B cell (primary cell): ENCODE measurements at regions not wholly inside any gene's neighbourhood (a gene's known extent, or its start where the extent isn't known, plus 50 kb on each side); places are given as distances from the start of the nearest gene placed in this dataset.

Experiments used
- ATAC-seq: fragments of 200-7000 bp; cut with Tn5 transposase; one replicate; pipeline ENCODE4 v1.10.0; 2021; ENCODE audit warnings: low read depth, mild to moderate bottlenecking, moderate number of reproducible peaks, moderate library complexity
- CTCF ChIA-PET: fragments of 350-600 bp; sonication (Branson Sonifier 250); formaldehyde crosslinking; loops from one replicate; lab custom pipeline; 2021; ENCODE audit warnings: antibody characterized with exemption, inconsistent platforms; lab: Charles Lee
- POLR2A ChIA-PET: fragments of 350-600 bp; sonication (Branson Sonifier 250); formaldehyde crosslinking; loops from one replicate; lab custom pipeline; 2021; ENCODE audit warnings: antibody characterized with exemption; lab: Charles Lee
- DNase-seq: peaks from one replicate; pipeline ENCODE4 v3.0.0; 2013
- H2AFZ ChIP-seq: 2 replicates; pipeline ENCODE4 v1.6.1; 2012; ENCODE audit warnings: mild to moderate bottlenecking, low read depth, low read length; ENCODE audit not compliant: insufficient read depth, poor library complexity, severe bottlenecking
- H3K27ac ChIP-seq, 2 donors: 1 replicate in 1 of 2; 2 replicates in 1 of 2; pipeline ENCODE4 v1.5.1; 2012 to 2013; ENCODE audit warnings: low read length in 2 of 2, mild to moderate bottlenecking in 2 of 2, moderate library complexity in 1 of 2
- H3K27me3 ChIP-seq, 4 experiments: fragments of 200-600 bp in 1 of 4; sonication (generic) in 1 of 4; replicated peaks in 1 of 4; 1 replicate in 2 of 4; 2 replicates in 2 of 4; pipeline versions ENCODE4 v1.6.1 to v1.7.0; 2013 to 2016; ENCODE audit warnings: low read length in 3 of 4, mild to moderate bottlenecking in 2 of 4, mixed read lengths in 1 of 4, moderate library complexity in 1 of 4; ENCODE audit not compliant: insufficient read depth in 4 of 4, control insufficient read depth in 3 of 4; ENCODE audit errors: control extremely low read depth in 1 of 4
- H3K36me3 ChIP-seq, 2 experiments: replicated peaks in 1 of 2; 1 replicate in 1 of 2; 2 replicates in 1 of 2; pipeline versions ENCODE4 v1.6.1 to v1.7.1; 2013; ENCODE audit warnings: low read length in 1 of 2; ENCODE audit not compliant: insufficient read depth in 2 of 2, control insufficient read depth in 1 of 2; ENCODE audit errors: control extremely low read depth in 1 of 2, extremely low read depth in 1 of 2
- H3K4me1 ChIP-seq, 2 donors: fragments of 200-600 bp in 1 of 2; sonication (generic) in 1 of 2; 1 replicate in 1 of 2; 2 replicates in 1 of 2; pipeline versions ENCODE4 v1.5.1 to v1.6.1; 2013 to 2017; ENCODE audit warnings: low read length in 2 of 2; ENCODE audit not compliant: control insufficient read depth in 2 of 2, insufficient read depth in 2 of 2
- H3K4me2 ChIP-seq: replicated peaks from 2 replicates; pipeline ENCODE3; 2012; ENCODE audit warnings: mild to moderate bottlenecking, low read depth, low read length; ENCODE audit not compliant: poor library complexity, severe bottlenecking
- H3K4me3 ChIP-seq, 5 experiments: fragments of 200-600 bp in 1 of 5; sonication (generic) in 1 of 5; 1 replicate in 3 of 5; 2 replicates in 2 of 5; pipeline versions ENCODE4 v1.5.1 to v1.7.0; 2011 to 2016; ENCODE audit warnings: low read length in 4 of 5, mild to moderate bottlenecking in 4 of 5, low read depth in 2 of 5, control low read depth in 1 of 5, moderate library complexity in 1 of 5; ENCODE audit not compliant: insufficient read depth in 1 of 5; ENCODE audit errors: control extremely low read depth in 1 of 5, extremely low read depth in 1 of 5
- H3K79me2 ChIP-seq: fragments of 200-600 bp; sonication (generic); one replicate; pipeline ENCODE4 v1.6.0; 2016; ENCODE audit warnings: low read length; ENCODE audit not compliant: control insufficient read depth, insufficient read depth
- H3K9ac ChIP-seq: fragments of 200-600 bp; sonication (generic); 2 replicates; pipeline ENCODE4 v1.6.1; 2017; ENCODE audit warnings: mild to moderate bottlenecking, low read length, moderate library complexity
- H3K9me3 ChIP-seq, 3 donors: one replicate each; pipeline versions ENCODE4 v1.6.1 to v1.7.1; 2013; ENCODE audit warnings: low read length in 2 of 3; ENCODE audit not compliant: control insufficient read depth in 2 of 3, insufficient read depth in 1 of 3; ENCODE audit errors: control extremely low read depth in 1 of 3
- H4K20me1 ChIP-seq: 2 replicates; pipeline ENCODE4 v1.6.0; 2012; ENCODE audit warnings: mild to moderate bottlenecking, low read length; ENCODE audit not compliant: insufficient read depth, control insufficient read depth, poor library complexity, severe bottlenecking
- H3K27ac Mint-ChIP-seq: one replicate; pipeline ENCODE4 v1.8.0; 2021; ENCODE audit warnings: mixed read lengths
- H3K27me3 Mint-ChIP-seq: one replicate; pipeline ENCODE4 v1.8.0; 2021; ENCODE audit warnings: mixed read lengths
- H3K4me1 Mint-ChIP-seq: one replicate; pipeline ENCODE4 v1.8.0; 2021; ENCODE audit warnings: mixed read lengths
- H3K4me3 Mint-ChIP-seq: one replicate; pipeline ENCODE4 v1.8.0; 2021; ENCODE audit warnings: mixed read lengths
- H3K9me3 Mint-ChIP-seq: one replicate; pipeline ENCODE4 v1.8.0; 2022; ENCODE audit warnings: mixed read lengths; ENCODE audit not compliant: insufficient read depth
- EZH2 ChIP-seq: IDR thresholded peaks from 2 replicates; pipeline ENCODE4 v1.6.1; 2012; ENCODE audit warnings: borderline replicate concordance, low read depth, mild to moderate bottlenecking, moderate library complexity, low read length; ENCODE audit not compliant: insufficient read depth, poor library complexity, severe bottlenecking
- WGBS: methylation state at CpG from one replicate; pipeline ENCODE4 v1.1.5; 2013; ENCODE audit warnings: missing lambda C conversion rate; ENCODE audit not compliant: insufficient coverage; 5-methylcytosine and 5-hydroxymethylcytosine counted together
- intact Hi-C: fragments of 100-400 bp; cut with micrococcal nuclease; formaldehyde crosslinking; loops from one replicate; pipeline ENCODE4 v1.10.0; 2022
- TF ChIP-seq, protein P1 (sequence below): fragments of 200-600 bp; IDR thresholded peaks from one replicate; pipeline ENCODE4 v1.8.0; 2022; ENCODE audit warnings: antibody characterized with exemption, mild to moderate bottlenecking

DNA sequence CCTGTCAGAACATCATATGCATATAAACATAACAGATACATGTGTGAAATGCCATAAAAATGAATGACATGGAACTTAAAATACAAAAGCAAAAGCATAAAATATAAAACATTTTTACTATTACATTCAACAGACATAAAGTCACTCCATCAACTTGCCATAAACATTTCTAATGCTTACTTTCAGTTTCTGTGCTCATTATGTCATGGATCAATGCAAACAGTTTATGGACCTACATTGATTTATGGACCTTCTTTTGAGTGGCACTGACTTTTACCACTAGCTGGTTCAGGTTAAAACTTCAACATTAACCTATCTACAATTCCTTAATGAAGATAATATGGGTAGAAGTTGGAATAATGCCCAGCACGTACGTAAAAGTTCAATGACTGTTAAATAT lies 577.4 kb upstream of the LMCD1 start:
- no peak for DNase-seq
- WGBS: no CpG with 5 or more reads among the region's 2 CpGs
- Histone ChIP-seq H3K27ac (no peak overlapping the region), H2AFZ (no peak overlapping the region), H4K20me1 (no peaks in the 10 kb centered on the region), H3K4me2 (no peak overlapping the region), H3K9ac (no peak overlapping the region), H3K4me3 (no peak overlapping the region), H3K36me3 (no peaks in the 10 kb centered on the region), H3K27me3 (no peaks in the 10 kb centered on the region), H3K79me2 (no peaks in the 10 kb centered on the region), H3K4me1 (no peaks in the 10 kb centered on the region), H3K9me3 (no peaks in the 10 kb centered on the region)
- no peak for ATAC-seq
- ChIA-PET CTCF (no interaction called here), POLR2A (no interaction called here)
- intact Hi-C loops: no loop called here
- no peak overlapping the region for H3K27ac Mint-ChIP-seq
- H3K9me3 Mint-ChIP-seq: peaks cover 2% of the 10 kb centered on the region
- TF ChIP-seq EZH2: no peak
- TF ChIP-seq, protein P1, sequence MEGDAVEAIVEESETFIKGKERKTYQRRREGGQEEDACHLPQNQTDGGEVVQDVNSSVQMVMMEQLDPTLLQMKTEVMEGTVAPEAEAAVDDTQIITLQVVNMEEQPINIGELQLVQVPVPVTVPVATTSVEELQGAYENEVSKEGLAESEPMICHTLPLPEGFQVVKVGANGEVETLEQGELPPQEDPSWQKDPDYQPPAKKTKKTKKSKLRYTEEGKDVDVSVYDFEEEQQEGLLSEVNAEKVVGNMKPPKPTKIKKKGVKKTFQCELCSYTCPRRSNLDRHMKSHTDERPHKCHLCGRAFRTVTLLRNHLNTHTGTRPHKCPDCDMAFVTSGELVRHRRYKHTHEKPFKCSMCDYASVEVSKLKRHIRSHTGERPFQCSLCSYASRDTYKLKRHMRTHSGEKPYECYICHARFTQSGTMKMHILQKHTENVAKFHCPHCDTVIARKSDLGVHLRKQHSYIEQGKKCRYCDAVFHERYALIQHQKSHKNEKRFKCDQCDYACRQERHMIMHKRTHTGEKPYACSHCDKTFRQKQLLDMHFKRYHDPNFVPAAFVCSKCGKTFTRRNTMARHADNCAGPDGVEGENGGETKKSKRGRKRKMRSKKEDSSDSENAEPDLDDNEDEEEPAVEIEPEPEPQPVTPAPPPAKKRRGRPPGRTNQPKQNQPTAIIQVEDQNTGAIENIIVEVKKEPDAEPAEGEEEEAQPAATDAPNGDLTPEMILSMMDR: no peak
- no peak overlapping the region for H3K4me3 Mint-ChIP-seq
- H3K27me3 Mint-ChIP-seq: no peaks in the 10 kb centered on the region
- H3K4me1 Mint-ChIP-seq: no peaks in the 10 kb centered on the region

DNA sequence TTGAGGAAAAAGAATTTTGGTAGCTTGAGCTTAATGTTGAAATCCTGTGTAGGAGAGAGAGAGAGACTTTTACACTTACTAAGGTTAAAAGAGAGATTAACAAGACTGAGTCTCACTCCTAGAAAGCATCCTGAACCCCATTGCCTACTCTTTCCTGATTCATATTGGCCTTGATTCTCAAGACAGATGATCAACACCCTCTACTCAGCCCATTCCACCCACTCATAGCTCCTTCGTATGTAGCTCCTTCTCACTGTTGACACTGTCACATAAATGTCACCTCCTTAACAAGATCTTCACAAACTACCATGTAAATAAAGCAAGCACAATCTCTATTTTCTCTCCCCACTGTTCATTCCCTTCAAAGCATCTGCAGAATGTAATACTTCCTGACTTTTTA lies 574.6 kb upstream of the LMCD1 start:
- ChIA-PET CTCF (no interaction called here), POLR2A (no interaction called here)
- Histone ChIP-seq H2AFZ (no peak overlapping the region), H3K27me3 (no peaks in the 10 kb centered on the region), H3K9me3 (peaks cover 0 to under 1% (median 0%) of the 10 kb centered on the region in 3 donors), H3K4me2 (no peak overlapping the region), H3K36me3 (no peaks in the 10 kb centered on the region), H4K20me1 (no peaks in the 10 kb centered on the region), H3K4me3 (no peak overlapping the region), H3K9ac (no peak overlapping the region), H3K79me2 (no peaks in the 10 kb centered on the region), H3K27ac (no peak overlapping the region), H3K4me1 (no peaks in the 10 kb centered on the region)
- Mint-ChIP-seq H3K4me3 (no peak overlapping the region), H3K9me3 (peaks cover 2% of the 10 kb centered on the region), H3K27me3 (no peaks in the 10 kb centered on the region), H3K4me1 (no peaks in the 10 kb centered on the region), H3K27ac (no peak overlapping the region)
- DNase-seq: no peak
- TF ChIP-seq, protein P1: no peak
- no peak for TF ChIP-seq EZH2
- 82% methylated on average over 1 of the region's 1 CpG for WGBS
- intact Hi-C loops: no loop called here
- ATAC-seq: no peak
